Endodermal cell (in vitro differentiated cells): ENCODE measurements at regions not wholly inside any gene's neighbourhood (a gene's known extent, or its start where the extent isn't known, plus 50 kb on each side); places are given as distances from the start of the nearest gene placed in this dataset.

Experiments used
- DNase-seq: peaks from one replicate; pipeline ENCODE4 v3.0.0-alpha.2; 2017
- H3K27ac ChIP-seq: 2 replicates; pipeline ENCODE4 v1.5.1; 2013; ENCODE audit warnings: mild to moderate bottlenecking, low read depth, low read length, moderate library complexity
- H3K27me3 ChIP-seq: 2 replicates; pipeline ENCODE4 v1.6.1; 2013; ENCODE audit warnings: mild to moderate bottlenecking, low read length, moderate library complexity; ENCODE audit not compliant: insufficient read depth, control insufficient read depth, poor library complexity, severe bottlenecking
- H3K36me3 ChIP-seq: 2 replicates; pipeline ENCODE4 v1.7.0; 2013; ENCODE audit warnings: mild to moderate bottlenecking, low read length, moderate library complexity; ENCODE audit not compliant: control insufficient read depth, insufficient read depth
- H3K4me1 ChIP-seq: one replicate; pipeline ENCODE4 v1.7.0; 2013; ENCODE audit warnings: low read length; ENCODE audit not compliant: control insufficient read depth, insufficient read depth
- H3K4me3 ChIP-seq: 2 replicates; pipeline ENCODE4 v1.5.1; 2013; ENCODE audit warnings: mild to moderate bottlenecking, low read length, moderate library complexity
- H3K9ac ChIP-seq: 2 replicates; pipeline ENCODE4 v1.6.1; 2013; ENCODE audit warnings: mild to moderate bottlenecking, low read length, moderate library complexity; ENCODE audit not compliant: poor library complexity, severe bottlenecking; ENCODE audit errors: extremely low read depth
- H3K9me3 ChIP-seq: 2 replicates; pipeline ENCODE4 v1.6.1; 2013; ENCODE audit warnings: mild to moderate bottlenecking, low read length, moderate library complexity; ENCODE audit not compliant: control insufficient read depth
- H3K27ac Mint-ChIP-seq: 2 replicates; pipeline ENCODE4 v1.8.0; 2020; ENCODE audit warnings: mixed read lengths
- H3K27me3 Mint-ChIP-seq: 2 replicates; pipeline ENCODE4 v1.8.0; 2021; ENCODE audit warnings: mild to moderate bottlenecking, mixed read lengths; ENCODE audit not compliant: insufficient read depth
- H3K36me3 Mint-ChIP-seq: 2 replicates; pipeline ENCODE4 v1.8.0; 2020; ENCODE audit warnings: low read depth, mixed read lengths
- H3K4me1 Mint-ChIP-seq: 2 replicates; pipeline ENCODE4 v1.8.0; 2020; ENCODE audit warnings: mixed read lengths
- H3K4me3 Mint-ChIP-seq: 2 replicates; pipeline ENCODE4 v1.8.0; 2020; ENCODE audit warnings: mild to moderate bottlenecking, moderate library complexity, mixed read lengths
- H3K9me3 Mint-ChIP-seq: 2 replicates; pipeline ENCODE4 v1.8.0; 2020; ENCODE audit warnings: mild to moderate bottlenecking, mixed read lengths
- WGBS, 2 experiments: methylation state at CpG; one replicate each; pipeline versions ENCODE4 v1.1.5 to v1.1.7; 2013; ENCODE audit warnings: missing lambda C conversion rate in 2 of 2, mixed read lengths in 1 of 2; ENCODE audit not compliant: insufficient coverage in 1 of 2, insufficient read length in 1 of 2; 5-methylcytosine and 5-hydroxymethylcytosine counted together
- TF ChIP-seq, protein P1 (sequence below): fragments of 200-600 bp; sonication (generic); conservative IDR thresholded peaks from 2 replicates; pipeline ENCODE4 v1.5.0; 2021; ENCODE audit warnings: antibody characterized with exemption, mild to moderate bottlenecking

DNA sequence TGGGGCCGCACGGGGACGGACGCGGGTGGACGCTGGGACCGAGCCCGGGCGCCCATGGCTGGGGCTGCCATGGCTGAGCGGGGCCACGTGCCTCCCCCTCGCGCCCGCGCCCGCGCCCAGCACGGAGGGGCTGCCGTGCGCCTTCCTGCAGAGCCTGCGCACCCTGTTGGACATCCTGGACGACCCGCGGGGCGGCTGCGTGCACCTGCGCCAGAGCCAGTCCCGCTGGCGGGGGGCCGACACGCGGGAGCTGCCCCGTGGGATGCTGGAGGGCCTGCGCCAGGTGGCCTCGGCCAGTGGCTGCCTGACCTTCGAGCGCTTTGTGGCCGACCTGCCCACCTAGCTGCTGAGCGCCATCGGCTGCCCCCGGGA, 72.5 kb upstream of the KCTD7 start:
- Histone ChIP-seq H3K27ac (no peak overlapping the region), H3K4me3 (no peak overlapping the region), H3K4me1 (no peaks in the 10 kb centered on the region), H3K9me3 (no peaks in the 10 kb centered on the region), H3K27me3 (no peaks in the 10 kb centered on the region), H3K36me3 (peaks cover 56% of the 10 kb centered on the region), H3K9ac (no peak overlapping the region)
- TF ChIP-seq, protein P1, sequence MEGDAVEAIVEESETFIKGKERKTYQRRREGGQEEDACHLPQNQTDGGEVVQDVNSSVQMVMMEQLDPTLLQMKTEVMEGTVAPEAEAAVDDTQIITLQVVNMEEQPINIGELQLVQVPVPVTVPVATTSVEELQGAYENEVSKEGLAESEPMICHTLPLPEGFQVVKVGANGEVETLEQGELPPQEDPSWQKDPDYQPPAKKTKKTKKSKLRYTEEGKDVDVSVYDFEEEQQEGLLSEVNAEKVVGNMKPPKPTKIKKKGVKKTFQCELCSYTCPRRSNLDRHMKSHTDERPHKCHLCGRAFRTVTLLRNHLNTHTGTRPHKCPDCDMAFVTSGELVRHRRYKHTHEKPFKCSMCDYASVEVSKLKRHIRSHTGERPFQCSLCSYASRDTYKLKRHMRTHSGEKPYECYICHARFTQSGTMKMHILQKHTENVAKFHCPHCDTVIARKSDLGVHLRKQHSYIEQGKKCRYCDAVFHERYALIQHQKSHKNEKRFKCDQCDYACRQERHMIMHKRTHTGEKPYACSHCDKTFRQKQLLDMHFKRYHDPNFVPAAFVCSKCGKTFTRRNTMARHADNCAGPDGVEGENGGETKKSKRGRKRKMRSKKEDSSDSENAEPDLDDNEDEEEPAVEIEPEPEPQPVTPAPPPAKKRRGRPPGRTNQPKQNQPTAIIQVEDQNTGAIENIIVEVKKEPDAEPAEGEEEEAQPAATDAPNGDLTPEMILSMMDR = no peak
- no peak for DNase-seq
- Mint-ChIP-seq H3K27me3 (no peaks in the 10 kb centered on the region), H3K27ac (no peak overlapping the region), H3K36me3 (peaks cover 54% of the 10 kb centered on the region), H3K4me1 (no peaks in the 10 kb centered on the region), H3K9me3 (no peaks in the 10 kb centered on the region), H3K4me3 (no peak overlapping the region)
- WGBS, 2 experiments = 93 to 98% methylated on average over 26 to 41 of the region's 41 CpGs

DNA sequence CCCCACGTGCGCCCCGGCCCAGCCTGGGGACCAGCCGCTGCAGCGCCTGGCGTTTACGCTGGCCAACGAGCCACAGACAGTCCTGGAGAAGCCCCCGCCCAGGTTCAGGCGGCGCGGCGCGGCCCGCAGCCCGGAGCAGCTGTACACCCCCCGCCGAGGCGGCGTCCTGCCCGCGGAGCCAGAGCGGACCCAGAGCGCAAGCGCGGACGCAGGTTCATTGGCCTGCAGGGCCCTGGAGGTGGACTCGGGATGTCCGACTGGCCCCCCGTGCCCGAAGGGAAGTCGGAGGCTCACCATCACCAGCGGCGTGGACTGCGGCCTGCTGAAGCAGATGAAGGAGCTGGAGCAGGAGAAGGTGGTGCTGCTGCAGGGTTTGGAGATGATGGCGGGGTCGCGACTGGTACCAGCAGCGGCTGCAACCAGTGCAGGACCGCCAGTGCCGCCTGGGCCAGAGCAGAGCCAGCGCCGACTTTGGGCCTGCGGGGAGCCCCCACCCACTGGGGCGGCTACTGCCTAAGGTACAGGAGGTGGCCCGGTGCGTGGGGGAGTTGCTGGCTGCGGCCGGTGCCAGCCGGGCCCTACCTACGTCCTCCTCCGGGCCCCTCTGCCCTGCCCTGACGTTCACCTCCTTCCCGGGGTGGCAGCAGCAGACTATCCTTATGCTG, 72.0 kb upstream of the KCTD7 start:
- H3K36me3 Mint-ChIP-seq = peaks cover 51% of the 10 kb centered on the region
- H3K9me3 Mint-ChIP-seq = no peaks in the 10 kb centered on the region
- peaks cover 53% of the 10 kb centered on the region for H3K36me3 ChIP-seq
- H3K9ac ChIP-seq = no peak overlapping the region
- H3K4me3 ChIP-seq = no peak overlapping the region
- H3K27ac ChIP-seq = no peak overlapping the region
- no peak overlapping the region for H3K4me3 Mint-ChIP-seq
- H3K9me3 ChIP-seq = no peaks in the 10 kb centered on the region
- H3K4me1 ChIP-seq = no peaks in the 10 kb centered on the region
- H3K27me3 ChIP-seq = no peaks in the 10 kb centered on the region
- WGBS, 2 experiments = 95 to 98% methylated on average over 22 to 54 of the region's 54 CpGs
- no peaks in the 10 kb centered on the region for H3K4me1 Mint-ChIP-seq
- no peaks in the 10 kb centered on the region for H3K27me3 Mint-ChIP-seq
- DNase-seq = no peak
- H3K27ac Mint-ChIP-seq = no peak overlapping the region
- TF ChIP-seq, protein P1 = no peak

DNA sequence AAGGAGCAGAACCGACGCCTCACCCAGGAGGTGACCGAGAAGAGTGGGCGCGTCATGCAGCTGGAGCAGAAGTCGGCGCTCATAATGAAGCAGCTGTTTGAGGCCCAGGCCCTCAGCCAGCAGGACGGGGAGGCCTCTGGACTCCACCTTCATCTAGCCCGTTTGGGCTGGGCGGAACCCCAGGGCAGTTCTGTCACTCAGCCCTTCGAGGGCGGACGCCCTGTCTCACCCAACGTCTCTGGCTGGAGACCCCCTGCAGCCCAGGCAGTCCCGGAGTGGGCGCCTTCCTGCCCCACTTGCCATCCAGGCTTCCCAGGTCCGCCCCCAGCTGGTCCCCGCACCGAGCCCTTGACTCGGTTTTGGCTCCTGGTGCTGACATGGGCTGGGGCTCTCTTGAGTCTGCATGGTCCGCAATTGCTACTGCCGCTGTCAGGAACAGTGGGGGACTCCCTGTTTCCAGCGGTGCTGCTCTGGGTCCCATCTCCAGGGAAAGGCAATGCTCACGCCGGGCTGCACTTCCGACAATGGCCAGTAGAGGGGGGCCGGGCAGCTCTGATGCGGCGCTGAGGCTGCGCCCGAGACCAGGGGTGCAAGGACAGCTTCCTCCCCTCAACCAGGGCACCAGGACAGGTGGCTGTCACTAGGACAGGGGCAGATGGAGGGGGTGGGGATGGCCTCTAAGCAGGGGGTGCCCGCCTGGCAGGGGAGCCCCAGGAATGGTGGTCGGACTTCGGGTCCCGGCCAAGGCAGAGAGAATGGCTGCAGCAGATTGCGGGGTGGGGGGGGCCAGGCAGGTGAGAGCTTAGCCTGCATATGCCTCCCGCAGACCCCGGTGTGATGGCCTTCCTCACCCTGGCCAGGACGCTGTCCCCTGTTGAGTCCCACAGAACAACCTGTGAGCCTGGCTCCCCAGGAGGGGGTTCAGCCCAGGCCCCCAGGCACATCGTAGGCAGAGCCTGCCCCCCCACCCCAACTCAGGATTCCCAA, 71.2 kb upstream of the KCTD7 start:
- Histone ChIP-seq H3K27ac (no peak overlapping the region), H3K4me3 (no peak overlapping the region), H3K27me3 (no peaks in the 10 kb centered on the region), H3K9me3 (no peaks in the 10 kb centered on the region), H3K9ac (no peak overlapping the region), H3K4me1 (no peaks in the 10 kb centered on the region), H3K36me3 (peaks cover 54% of the 10 kb centered on the region)
- Mint-ChIP-seq H3K36me3 (peaks cover 45% of the 10 kb centered on the region), H3K4me3 (no peak overlapping the region), H3K4me1 (no peaks in the 10 kb centered on the region), H3K27me3 (no peaks in the 10 kb centered on the region), H3K9me3 (no peaks in the 10 kb centered on the region), H3K27ac (peak overlapping the region; percentile 55)
- DNase-seq = peak; percentile 97
- 69 to 81% methylated on average over 21 to 40 of the region's 40 CpGs for WGBS, 2 experiments
- TF ChIP-seq, protein P1 = peak; percentile 93
